Skeletal muscle tissue (tissue), 3 donors: ENCODE measurements at regions not wholly inside any gene's neighbourhood (a gene's known extent, or its start where the extent isn't known, plus 50 kb on each side); places are given as distances from the start of the nearest gene placed in this dataset.
"Not testable (repeated sequence)": the region's sequence is repeated elsewhere in the genome, so short reads cannot be mapped to it uniquely, and the experiment has no call there.

Experiments used
- H3K27ac ChIP-seq: one replicate; pipeline ENCODE4 v1.7.0; 2013; ENCODE audit warnings: mild to moderate bottlenecking, low read depth, low read length, inconsistent platforms
- H3K27me3 ChIP-seq, 3 donors: one replicate each; pipeline ENCODE4 v1.7.0; 2013; ENCODE audit warnings: low read length in 3 of 3; ENCODE audit not compliant: control insufficient read depth in 3 of 3, insufficient read depth in 3 of 3
- H3K36me3 ChIP-seq, 3 donors: one replicate each; pipeline ENCODE4 v1.7.0; 2013; ENCODE audit warnings: low read length in 3 of 3; ENCODE audit not compliant: control insufficient read depth in 3 of 3, insufficient read depth in 3 of 3
- H3K4me1 ChIP-seq, 3 donors: one replicate each; pipeline ENCODE4 v1.7.0; 2013; ENCODE audit warnings: low read length in 3 of 3, mild to moderate bottlenecking in 3 of 3; ENCODE audit not compliant: control insufficient read depth in 3 of 3, insufficient read depth in 3 of 3
- H3K4me3 ChIP-seq, 3 donors: one replicate each; pipeline ENCODE4 v1.7.0; 2013; ENCODE audit warnings: low read length in 3 of 3
- H3K9ac ChIP-seq, 3 donors: one replicate each; pipeline ENCODE4 v1.7.0; 2013; ENCODE audit warnings: low read length in 3 of 3, mild to moderate bottlenecking in 3 of 3, moderate library complexity in 2 of 3, low read depth in 1 of 3
- H3K9me3 ChIP-seq, 3 donors: one replicate each; pipeline ENCODE4 v1.7.0; 2013; ENCODE audit warnings: low read length in 3 of 3; ENCODE audit not compliant: control insufficient read depth in 3 of 3
- donor health status: Osteomylitis.

GRCh38 chr11:129702410-129703398 lies 112.9 kb upstream of the TMEM45B start:
- H3K4me3 ChIP-seq = no peak overlapping the region
- peaks cover 0 to 2% (median 0%) of the 10 kb centered on the region in 3 donors for H3K9me3 ChIP-seq
- H3K36me3 ChIP-seq = no peaks in the 10 kb centered on the region
- no peak overlapping the region for H3K27ac ChIP-seq
- peaks cover 0 to 3% (median 0%) of the 10 kb centered on the region in 3 donors for H3K4me1 ChIP-seq
- H3K27me3 ChIP-seq = no peaks in the 10 kb centered on the region
- no peak overlapping the region for H3K9ac ChIP-seq

- Histone ChIP-seq H3K4me1 (peaks cover 0 to 3% (median 0%) of the 10 kb centered on the region in 3 donors), H3K9me3 (peaks cover 0 to 2% (median 0%) of the 10 kb centered on the region in 3 donors), H3K36me3 (no peaks in the 10 kb centered on the region), H3K4me3 (no peak overlapping the region), H3K9ac (no peak overlapping the region), H3K27ac (no peak overlapping the region), H3K27me3 (no peaks in the 10 kb centered on the region)
These were observed 111.8 kb upstream of the TMEM45B start for GRCh38 chr11:129703846-129704245.

GRCh38 chr11:129704831-129705230 lies 110.8 kb upstream of the TMEM45B start:
- H3K9me3 ChIP-seq = peaks cover 0 to 2% (median 0%) of the 10 kb centered on the region in 3 donors
- H3K36me3 ChIP-seq = no peaks in the 10 kb centered on the region
- H3K27me3 ChIP-seq = peaks cover 0 to 3% (median 0%) of the 10 kb centered on the region in 3 donors
- no peak overlapping the region for H3K4me3 ChIP-seq
- H3K9ac ChIP-seq = no peak overlapping the region
- H3K4me1 ChIP-seq = peaks cover 0 to 3% (median 0%) of the 10 kb centered on the region in 3 donors
- H3K27ac ChIP-seq = no peak overlapping the region

GRCh38 chr11:129705341-129705740 lies 110.3 kb upstream of the TMEM45B start:
- no peak overlapping the region for H3K4me3 ChIP-seq
- no peak overlapping the region for H3K9ac ChIP-seq
- no peak overlapping the region for H3K27ac ChIP-seq
- H3K27me3 ChIP-seq = peaks cover 0 to 8% (median 4%) of the 10 kb centered on the region in 3 donors
- peaks cover 0 to 2% (median 0%) of the 10 kb centered on the region in 3 donors for H3K9me3 ChIP-seq
- peaks cover 0 to 3% (median 0%) of the 10 kb centered on the region in 3 donors for H3K4me1 ChIP-seq
- no peaks in the 10 kb centered on the region for H3K36me3 ChIP-seq

GRCh38 chr11:129705933-129706332 lies 109.7 kb upstream of the TMEM45B start:
- Histone ChIP-seq H3K9ac (no peak overlapping the region), H3K27ac (no peak overlapping the region), H3K36me3 (no peaks in the 10 kb centered on the region), H3K4me3 (no peak overlapping the region), H3K27me3 (peaks cover 0 to 10% (median 5%) of the 10 kb centered on the region in 3 donors), H3K4me1 (peaks cover 0 to 3% (median 0%) of the 10 kb centered on the region in 3 donors), H3K9me3 (peaks cover 0 to 2% (median 0%) of the 10 kb centered on the region in 3 donors)

- Histone ChIP-seq H3K27me3 (peaks cover 0 to 10% (median 5%) of the 10 kb centered on the region in 3 donors), H3K4me1 (no peaks in the 10 kb centered on the region), H3K36me3 (no peaks in the 10 kb centered on the region), H3K4me3 (no peak overlapping the region), H3K9me3 (peaks cover 0 to 2% (median 0%) of the 10 kb centered on the region in 3 donors), H3K27ac (no peak overlapping the region), H3K9ac (no peak overlapping the region)
These were observed 105.7 kb upstream of the TMEM45B start for GRCh38 chr11:129709801-129710398.

GRCh38 chr11:129710423-129710822 lies 105.2 kb upstream of the TMEM45B start:
- Histone ChIP-seq H3K27me3 (peaks cover 0 to 10% (median 5%) of the 10 kb centered on the region in 3 donors), H3K36me3 (no peaks in the 10 kb centered on the region), H3K4me3 (no peak overlapping the region), H3K9ac (no peak overlapping the region), H3K9me3 (peaks cover 0 to 2% (median 0%) of the 10 kb centered on the region in 3 donors), H3K4me1 (no peaks in the 10 kb centered on the region), H3K27ac (no peak overlapping the region)

- no peaks in the 10 kb centered on the region for H3K9me3 ChIP-seq
- no peaks in the 10 kb centered on the region for H3K4me1 ChIP-seq
- peaks cover 0 to 10% (median 5%) of the 10 kb centered on the region in 3 donors for H3K27me3 ChIP-seq
- no peak overlapping the region for H3K27ac ChIP-seq
- no peak overlapping the region for H3K4me3 ChIP-seq
- H3K36me3 ChIP-seq = no peaks in the 10 kb centered on the region
- no peak overlapping the region for H3K9ac ChIP-seq
These were observed 103.9 kb upstream of the TMEM45B start for GRCh38 chr11:129711760-129712159.

- H3K9ac ChIP-seq, H3K27me3 ChIP-seq, H3K4me1 ChIP-seq, H3K4me3 ChIP-seq, H3K27ac ChIP-seq, H3K9me3 ChIP-seq, H3K36me3 ChIP-seq: not testable (repeated sequence)
These were observed 103.0 kb upstream of the TMEM45B start for GRCh38 chr11:129712486-129713240.
